PC-3 (cell line): ENCODE measurements at regions not wholly inside any gene's neighbourhood (a gene's known extent, or its start where the extent isn't known, plus 50 kb on each side); places are given as distances from the start of the nearest gene placed in this dataset.

ENCODE experiments used
- ATAC-seq: fragments of 200-7000 bp; cut with Tn5 transposase; 2 replicates; pipeline ENCODE4 v1.9.1; 2020; ENCODE audit warnings: mild to moderate bottlenecking, moderate library complexity
- BruUV-seq: library from RNA; stranded (reverse); fragments of 400-500 nt; replicated peaks from 2 replicates; lab custom pipeline; 2021; lab: Mats Ljungman, UMichigan
- CTCF ChIA-PET: fragments of 300-600 bp; sonication (Branson Sonifier 250); formaldehyde crosslinking; loops from one replicate; lab custom pipeline; 2022; ENCODE audit warnings: antibody characterized with exemption; lab: Charles Lee
- POLR2A ChIA-PET: fragments of 300-600 bp; sonication (Branson Sonifier 250); formaldehyde crosslinking; loops from one replicate; lab custom pipeline; 2022; ENCODE audit warnings: antibody characterized with exemption; ENCODE audit not compliant: unreplicated experiment; lab: Charles Lee
- DNase-seq: peaks from one replicate; pipeline ENCODE4 v3.0.0-alpha.2; 2015
- H2AFZ ChIP-seq: fragments of 300-600 bp; sonication (generic); 2 replicates; pipeline ENCODE4 v1.6.0; 2016; ENCODE audit warnings: antibody characterized with exemption, low read length
- H3F3A ChIP-seq: fragments of 300-600 bp; sonication (generic); one replicate; pipeline ENCODE4 v1.6.0; 2017; ENCODE audit warnings: antibody characterized with exemption, low read length, control low read depth, mild to moderate bottlenecking; ENCODE audit not compliant: unreplicated experiment
- H3K27ac ChIP-seq: fragments of 300-600 bp; sonication (generic); 2 replicates; pipeline ENCODE4 v1.5.1; 2016; ENCODE audit warnings: mild to moderate bottlenecking, low read length
- H3K27me3 ChIP-seq: fragments of 300-600 bp; sonication (generic); 2 replicates; pipeline ENCODE4 v1.6.1; 2016; ENCODE audit warnings: low read length, mixed read lengths
- H3K36me3 ChIP-seq: fragments of 300-600 bp; sonication (generic); 2 replicates; pipeline ENCODE4 v1.6.1; 2016; ENCODE audit warnings: low read depth, mixed run types, low read length, mixed read lengths
- H3K4me1 ChIP-seq: fragments of 300-600 bp; sonication (generic); 2 replicates; pipeline ENCODE4 v1.5.1; 2016; ENCODE audit warnings: low read length; ENCODE audit not compliant: insufficient read depth
- H3K4me2 ChIP-seq: fragments of 300-600 bp; sonication (generic); 2 replicates; pipeline ENCODE4 v1.6.0; 2016; ENCODE audit warnings: low read length
- H3K4me3 ChIP-seq: fragments of 300-600 bp; sonication (generic); 2 replicates; pipeline ENCODE4 v1.5.1; 2016; ENCODE audit warnings: mild to moderate bottlenecking, low read length, mixed read lengths
- H3K79me2 ChIP-seq: fragments of 300-600 bp; sonication (generic); 2 replicates; pipeline ENCODE4 v1.6.1; 2017; ENCODE audit warnings: low read length, mixed read lengths
- H3K9ac ChIP-seq: fragments of 300-600 bp; sonication (generic); 2 replicates; pipeline ENCODE4 v1.6.0; 2016; ENCODE audit warnings: mild to moderate bottlenecking, low read length
- H3K9me2 ChIP-seq: fragments of 300-600 bp; sonication (generic); replicated peaks from 2 replicates; pipeline ENCODE4 v1.6.1; 2016; ENCODE audit warnings: mixed run types, low read length, mixed read lengths
- H3K9me3 ChIP-seq: fragments of 300-600 bp; sonication (generic); 2 replicates; pipeline ENCODE4 v1.6.1; 2016; ENCODE audit warnings: low read length, mixed read lengths
- H4K20me1 ChIP-seq: fragments of 300-600 bp; sonication (generic); 2 replicates; pipeline ENCODE4 v1.6.1; 2016; ENCODE audit warnings: low read length, mixed read lengths
- CTCF ChIP-seq: fragments of 300-600 bp; sonication (generic); conservative IDR thresholded peaks from 2 replicates; pipeline ENCODE4 v1.5.1; 2017; ENCODE audit warnings: antibody characterized with exemption, low read depth, mild to moderate bottlenecking, low read length
- EZH2 ChIP-seq: fragments of 300-600 bp; sonication (generic); IDR thresholded peaks from one replicate; pipeline ENCODE4 v1.6.1; 2017; ENCODE audit warnings: antibody characterized with exemption, mild to moderate bottlenecking, low read length; ENCODE audit not compliant: unreplicated experiment
- EZH2phosphoT487 ChIP-seq: fragments of 300-600 bp; sonication (generic); IDR thresholded peaks from 2 replicates; pipeline ENCODE4 v1.6.1; 2018; ENCODE audit warnings: mild to moderate bottlenecking, antibody characterized with exemption, low read length, borderline replicate concordance
- intact Hi-C: fragments of 100-400 bp; cut with micrococcal nuclease; formaldehyde crosslinking; loops from 2 replicates; pipeline ENCODE4 v1.9.0; 2023

GRCh38 chr5:166899343-166899742, 1392.1 kb upstream of the WWC1 start:
- POLR2A ChIA-PET, result no interaction called here
- no peak overlapping the region for H3K27ac ChIP-seq
- H3K9ac ChIP-seq, result no peak overlapping the region
- no peak for ATAC-seq
- no peaks in the 10 kb centered on the region for H3K9me2 ChIP-seq
- no peaks in the 10 kb centered on the region for H3K79me2 ChIP-seq
- TF ChIP-seq CTCF, result no peak
- H4K20me1 ChIP-seq, result no peaks in the 10 kb centered on the region
- no peaks in the 10 kb centered on the region for H3K36me3 ChIP-seq
- H3K27me3 ChIP-seq, result no peaks in the 10 kb centered on the region
- no peak overlapping the region for H3K4me3 ChIP-seq
- no peaks in the 10 kb centered on the region for H3K4me1 ChIP-seq
- no peaks in the 10 kb centered on the region for H3K9me3 ChIP-seq
- H3K4me2 ChIP-seq, result no peak overlapping the region
- no TSS peak for BruUV-seq
- H3F3A ChIP-seq, result no peaks in the 10 kb centered on the region
- DNase-seq, result no peak
- intact Hi-C loops, result no loop called here
- no peak overlapping the region for H2AFZ ChIP-seq
- CTCF ChIA-PET, result no interaction called here

- CTCF ChIA-PET, result no interaction called here
- POLR2A ChIA-PET, result no interaction called here
- no peak for ATAC-seq
Observed at GRCh38 chr5:166904571-166904970, 1386.9 kb upstream of the WWC1 start.

DNA sequence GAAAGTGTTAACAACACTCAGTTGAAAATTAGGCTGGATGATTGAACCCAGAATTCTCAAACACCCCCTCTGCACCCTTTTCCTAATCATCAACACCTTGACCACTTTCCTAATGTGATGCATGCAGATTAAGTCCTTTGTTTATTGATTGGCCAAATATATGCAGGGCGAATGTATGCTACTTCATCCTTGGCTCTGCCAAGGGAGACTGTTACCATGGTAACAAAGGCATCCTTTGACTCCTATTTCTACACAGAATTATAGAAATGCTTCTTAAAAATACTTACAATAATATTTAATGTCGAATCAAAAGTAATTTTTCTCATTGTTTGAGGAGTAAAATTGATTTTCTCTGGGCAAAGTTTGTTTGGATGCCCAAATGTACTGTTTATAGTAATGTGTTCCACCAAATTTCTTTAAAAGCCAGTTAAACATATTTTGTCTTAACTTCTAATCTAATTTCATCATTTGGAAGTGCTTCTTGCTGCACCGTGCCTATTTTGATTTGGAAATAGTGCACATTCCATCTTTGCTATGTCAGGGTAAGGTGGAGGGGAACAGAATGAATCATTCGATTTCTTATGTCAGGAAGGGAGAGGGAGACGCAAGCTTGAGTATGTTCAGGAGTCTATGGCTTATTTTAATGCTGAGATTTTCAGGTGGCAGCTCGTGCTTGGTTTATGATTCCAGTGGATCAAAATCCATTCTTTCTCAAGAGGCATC, 1384.3 kb upstream of the WWC1 start:
- BruUV-seq, result no TSS peak
- Histone ChIP-seq H3K4me2 (no peak overlapping the region), H3F3A (no peaks in the 10 kb centered on the region), H2AFZ (no peak overlapping the region), H3K79me2 (no peaks in the 10 kb centered on the region), H3K9ac (no peak overlapping the region), H3K4me1 (no peaks in the 10 kb centered on the region), H3K36me3 (no peaks in the 10 kb centered on the region), H3K9me3 (no peaks in the 10 kb centered on the region), H4K20me1 (no peaks in the 10 kb centered on the region), H3K4me3 (no peak overlapping the region), H3K27me3 (no peaks in the 10 kb centered on the region), H3K9me2 (no peaks in the 10 kb centered on the region), H3K27ac (no peak overlapping the region)
- intact Hi-C loops, result no loop called here
- ChIA-PET CTCF (no interaction called here), POLR2A (no interaction called here)
- TF ChIP-seq EZH2, result no peak
- TF ChIP-seq CTCF, result no peak
- TF ChIP-seq EZH2phosphoT487, result no peak
- ATAC-seq, result no peak
- peak; percentile 8 for DNase-seq

More at GRCh38 chr5:166904571-166904970, 1386.9 kb upstream of the WWC1 start:
- TF ChIP-seq EZH2phosphoT487 (no peak), CTCF (no peak), EZH2 (no peak)
- H3K9me2 ChIP-seq, result no peaks in the 10 kb centered on the region
- H3K9me3 ChIP-seq, result no peaks in the 10 kb centered on the region
- H3K9ac ChIP-seq, result no peak overlapping the region
- H4K20me1 ChIP-seq, result no peaks in the 10 kb centered on the region
- no peak overlapping the region for H3K4me2 ChIP-seq
- H3K27me3 ChIP-seq, result no peaks in the 10 kb centered on the region
- no peaks in the 10 kb centered on the region for H3K4me1 ChIP-seq
- H3K79me2 ChIP-seq, result no peaks in the 10 kb centered on the region
- intact Hi-C loops, result no loop called here
- no peak overlapping the region for H3K4me3 ChIP-seq
- H2AFZ ChIP-seq, result no peak overlapping the region
- no peaks in the 10 kb centered on the region for H3F3A ChIP-seq
- H3K27ac ChIP-seq, result no peak overlapping the region
- BruUV-seq, result no TSS peak
- H3K36me3 ChIP-seq, result no peaks in the 10 kb centered on the region
- no peak for DNase-seq
